Osteocyte (in vitro differentiated cells): ENCODE measurements at regions not wholly inside any gene's neighbourhood (a gene's known extent, or its start where the extent isn't known, plus 50 kb on each side); places are given as distances from the start of the nearest gene placed in this dataset.
"Not testable (repeated sequence)": the region's sequence is repeated elsewhere in the genome, so short reads cannot be mapped to it uniquely, and the experiment has no call there.

Experiments
- DNase-seq: peaks from one replicate; pipeline ENCODE4 v3.0.0; 2021; ENCODE audit warnings: mixed read lengths; ENCODE audit not compliant: unreplicated experiment; ENCODE audit errors: extremely low spot score
- H3K27ac Mint-ChIP-seq: one replicate; pipeline ENCODE4 v1.8.0; 2021; ENCODE audit warnings: mild to moderate bottlenecking, mixed read lengths; ENCODE audit not compliant: unreplicated experiment
- H3K27me3 Mint-ChIP-seq: one replicate; pipeline ENCODE4 v1.8.0; 2021; ENCODE audit warnings: mixed read lengths; ENCODE audit not compliant: unreplicated experiment
- H3K36me3 Mint-ChIP-seq: one replicate; pipeline ENCODE4 v1.8.0; 2021; ENCODE audit warnings: mixed read lengths; ENCODE audit not compliant: unreplicated experiment
- H3K4me1 Mint-ChIP-seq: one replicate; pipeline ENCODE4 v1.8.0; 2021; ENCODE audit warnings: mixed read lengths; ENCODE audit not compliant: unreplicated experiment
- H3K4me3 Mint-ChIP-seq: one replicate; pipeline ENCODE4 v1.8.0; 2021; ENCODE audit warnings: mild to moderate bottlenecking, moderate library complexity, mixed read lengths; ENCODE audit not compliant: unreplicated experiment
- H3K9me3 Mint-ChIP-seq: one replicate; pipeline ENCODE4 v1.8.0; 2021; ENCODE audit warnings: mixed read lengths; ENCODE audit not compliant: unreplicated experiment

- not testable (repeated sequence) for H3K4me3 Mint-ChIP-seq, H3K36me3 Mint-ChIP-seq, H3K27ac Mint-ChIP-seq, H3K4me1 Mint-ChIP-seq, H3K9me3 Mint-ChIP-seq, H3K27me3 Mint-ChIP-seq
- peak; percentile 78 for DNase-seq
Observed at GRCh38 chr16:33516686-33517085, 57.3 kb downstream of the TP53TG3F start.
